ENCODE measurements at regions not wholly inside any gene's neighbourhood (a gene's known extent, or its start where the extent isn't known, plus 50 kb on each side); places are given as distances from the start of the nearest gene placed in this dataset.

DNA sequence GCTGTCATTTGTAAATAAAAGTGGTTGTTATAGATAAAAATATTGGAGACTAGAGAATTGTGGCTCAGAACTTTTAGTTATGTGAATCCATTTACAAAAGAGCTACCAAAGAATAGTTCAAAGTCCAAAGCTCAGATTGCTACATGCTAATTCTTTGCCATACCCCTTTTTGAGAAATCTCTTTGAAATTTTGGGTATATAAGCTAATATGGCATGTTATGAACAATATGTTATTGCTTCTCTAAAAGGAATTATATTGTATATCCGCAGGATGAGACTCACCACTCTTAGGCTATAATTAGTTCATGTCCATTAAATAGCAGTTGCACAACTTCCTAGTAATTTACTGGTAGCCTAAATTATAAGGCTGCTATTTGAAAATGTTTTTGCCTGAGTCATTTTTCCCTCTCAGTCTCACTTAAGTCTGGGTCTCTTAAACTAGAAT lies 178.0 kb downstream of the ZNF281 start:
- Mint-ChIP-seq H3K27me3 (ENCODE audit: unreplicated experiment) (peaks cover 3% of the 10 kb centered on the region), H3K9me3 (ENCODE audit: unreplicated experiment) (no peaks in the 10 kb centered on the region)
- TF ChIP-seq, protein P1, sequence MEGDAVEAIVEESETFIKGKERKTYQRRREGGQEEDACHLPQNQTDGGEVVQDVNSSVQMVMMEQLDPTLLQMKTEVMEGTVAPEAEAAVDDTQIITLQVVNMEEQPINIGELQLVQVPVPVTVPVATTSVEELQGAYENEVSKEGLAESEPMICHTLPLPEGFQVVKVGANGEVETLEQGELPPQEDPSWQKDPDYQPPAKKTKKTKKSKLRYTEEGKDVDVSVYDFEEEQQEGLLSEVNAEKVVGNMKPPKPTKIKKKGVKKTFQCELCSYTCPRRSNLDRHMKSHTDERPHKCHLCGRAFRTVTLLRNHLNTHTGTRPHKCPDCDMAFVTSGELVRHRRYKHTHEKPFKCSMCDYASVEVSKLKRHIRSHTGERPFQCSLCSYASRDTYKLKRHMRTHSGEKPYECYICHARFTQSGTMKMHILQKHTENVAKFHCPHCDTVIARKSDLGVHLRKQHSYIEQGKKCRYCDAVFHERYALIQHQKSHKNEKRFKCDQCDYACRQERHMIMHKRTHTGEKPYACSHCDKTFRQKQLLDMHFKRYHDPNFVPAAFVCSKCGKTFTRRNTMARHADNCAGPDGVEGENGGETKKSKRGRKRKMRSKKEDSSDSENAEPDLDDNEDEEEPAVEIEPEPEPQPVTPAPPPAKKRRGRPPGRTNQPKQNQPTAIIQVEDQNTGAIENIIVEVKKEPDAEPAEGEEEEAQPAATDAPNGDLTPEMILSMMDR (IDR thresholded peaks at IDR 0.05; ENCODE audit: unreplicated experiment): no peak

DNA sequence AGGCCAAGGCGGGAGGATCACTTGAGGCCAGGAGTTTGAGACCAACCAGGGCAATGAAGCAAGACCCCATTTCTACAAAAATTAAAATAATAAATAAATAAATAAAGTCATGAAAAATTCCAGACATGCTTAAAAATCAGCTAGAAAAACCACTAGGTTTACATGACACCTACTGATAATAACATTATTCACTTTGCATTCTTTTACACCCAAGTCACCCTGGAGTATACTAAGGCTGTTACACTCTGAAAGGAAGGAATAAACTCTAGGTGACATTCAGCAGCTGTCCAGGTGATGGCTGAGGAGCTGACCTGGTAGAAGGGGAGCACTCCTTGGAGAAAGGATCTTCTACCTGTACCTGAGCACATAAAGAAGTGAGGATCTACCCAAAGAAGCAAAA lies 179.2 kb downstream of the ZNF281 start:
- no peaks in the 10 kb centered on the region for H3K27me3 Mint-ChIP-seq (ENCODE audit: unreplicated experiment)
- no peak overlapping the region for H3K27ac Mint-ChIP-seq (ENCODE audit: unreplicated experiment)
- TF ChIP-seq, protein P1 (IDR thresholded peaks at IDR 0.05; ENCODE audit: unreplicated experiment): no peak
- no peaks in the 10 kb centered on the region for H3K9me3 Mint-ChIP-seq (ENCODE audit: unreplicated experiment)
- H3K36me3 Mint-ChIP-seq (ENCODE audit: low read depth, unreplicated experiment): no peaks in the 10 kb centered on the region
- DNase-seq (ENCODE audit: low spot score): no peak
- H3K4me3 Mint-ChIP-seq (ENCODE audit: unreplicated experiment): no peak overlapping the region
- H3K4me1 Mint-ChIP-seq (ENCODE audit: unreplicated experiment): peaks cover 29% of the 10 kb centered on the region

More for the DNA sequence above, 178.0 kb downstream of the ZNF281 start:
- Mint-ChIP-seq H3K4me1 (ENCODE audit: unreplicated experiment) (peaks cover 20% of the 10 kb centered on the region), H3K36me3 (ENCODE audit: low read depth, unreplicated experiment) (no peaks in the 10 kb centered on the region), H3K4me3 (ENCODE audit: unreplicated experiment) (no peak overlapping the region), H3K27ac (ENCODE audit: unreplicated experiment) (no peak overlapping the region)
- DNase-seq (ENCODE audit: low spot score): no peak

DNA sequence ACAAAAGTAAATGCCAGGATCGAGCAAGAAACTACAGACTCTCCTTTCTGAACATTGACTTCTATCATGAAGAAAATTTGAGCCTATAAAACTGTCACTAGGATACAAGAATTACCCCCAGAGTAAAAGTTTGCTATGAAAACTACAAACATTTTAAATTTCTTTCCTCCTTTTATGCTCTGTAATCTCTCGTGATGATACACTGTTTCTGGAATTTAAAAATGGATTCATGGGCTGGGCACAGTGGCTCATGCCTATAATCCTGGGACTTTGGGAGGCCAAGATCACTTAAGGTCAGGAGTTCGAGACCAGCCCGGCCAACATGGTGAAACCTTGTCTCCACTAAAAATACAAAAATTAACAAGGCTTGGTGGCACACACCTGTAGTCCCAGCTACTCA lies 181.3 kb downstream of the ZNF281 start:
- no peak overlapping the region for H3K4me3 Mint-ChIP-seq (ENCODE audit: unreplicated experiment)
- no peaks in the 10 kb centered on the region for H3K36me3 Mint-ChIP-seq (ENCODE audit: low read depth, unreplicated experiment)
- H3K9me3 Mint-ChIP-seq (ENCODE audit: unreplicated experiment): no peaks in the 10 kb centered on the region
- peaks cover 29% of the 10 kb centered on the region for H3K4me1 Mint-ChIP-seq (ENCODE audit: unreplicated experiment)
- H3K27ac Mint-ChIP-seq (ENCODE audit: unreplicated experiment): peak overlapping the region; percentile 89
- peaks cover 2% of the 10 kb centered on the region for H3K27me3 Mint-ChIP-seq (ENCODE audit: unreplicated experiment)
- no peak for DNase-seq (ENCODE audit: low spot score)
- TF ChIP-seq, protein P1 (IDR thresholded peaks at IDR 0.05; ENCODE audit: unreplicated experiment): no peak

DNA sequence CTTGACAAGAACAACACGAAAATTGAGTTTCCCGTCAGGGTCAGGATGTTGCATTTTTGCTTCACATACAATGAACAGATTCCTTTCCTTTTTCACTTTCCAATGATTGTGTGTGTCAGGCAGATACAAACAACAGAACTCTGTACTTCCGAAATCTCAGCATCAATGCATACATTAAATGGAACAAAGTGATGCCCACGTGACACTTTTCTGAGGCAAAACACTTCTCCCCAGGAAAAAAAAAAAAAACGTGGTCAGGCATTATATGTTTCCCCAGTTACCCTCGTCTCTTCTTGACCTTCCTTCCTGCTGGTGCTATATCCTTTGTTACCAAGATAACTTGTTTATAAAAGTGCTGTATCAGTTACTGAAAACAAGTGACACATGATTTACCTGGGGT lies 181.8 kb downstream of the ZNF281 start:
- TF ChIP-seq, protein P1 (IDR thresholded peaks at IDR 0.05; ENCODE audit: unreplicated experiment): no peak
- DNase-seq (ENCODE audit: low spot score): peak; percentile 7
- peaks cover 2% of the 10 kb centered on the region for H3K27me3 Mint-ChIP-seq (ENCODE audit: unreplicated experiment)
- H3K9me3 Mint-ChIP-seq (ENCODE audit: unreplicated experiment): no peaks in the 10 kb centered on the region
- H3K4me3 Mint-ChIP-seq (ENCODE audit: unreplicated experiment): no peak overlapping the region
- H3K36me3 Mint-ChIP-seq (ENCODE audit: low read depth, unreplicated experiment): no peaks in the 10 kb centered on the region
- peak overlapping the region; percentile 89 for H3K27ac Mint-ChIP-seq (ENCODE audit: unreplicated experiment)
- peaks cover 29% of the 10 kb centered on the region for H3K4me1 Mint-ChIP-seq (ENCODE audit: unreplicated experiment)

All from endothelial cell (in vitro differentiated cells).